ENCODE measurements at regions not wholly inside any gene's neighbourhood (a gene's known extent, or its start where the extent isn't known, plus 50 kb on each side); places are given as distances from the start of the nearest gene placed in this dataset.

GRCh38 chr9:124197177-124198095 is 60.3 kb upstream of the NEK6 start:
- H3K4me1 ChIP-seq (ENCODE audit: insufficient read depth, low read length) = no peaks in the 10 kb centered on the region
- H3K9ac ChIP-seq (ENCODE audit: low read length) = no peak overlapping the region
- intact Hi-C loops (cut with micrococcal nuclease) = no loop called here
- H3K27ac ChIP-seq (ENCODE audit: low read length) = no peak overlapping the region
- no peak overlapping the region for H2AFZ ChIP-seq (ENCODE audit: low read length)
- H3F3A ChIP-seq (ENCODE audit: low read length, unreplicated experiment) = no peaks in the 10 kb centered on the region
- ATAC-seq = no peak
- no peak overlapping the region for H3K4me3 ChIP-seq (ENCODE audit: low read length)
- H3K4me2 ChIP-seq (ENCODE audit: low read length) = no peak overlapping the region
- no peaks in the 10 kb centered on the region for H3K27me3 ChIP-seq (ENCODE audit: low read length)
- TF ChIP-seq EZH2 (IDR thresholded peaks at IDR 0.05; ENCODE audit: low read length, unreplicated experiment) (no peak), CTCF (conservative IDR thresholded peaks at IDR 0.05; ENCODE audit: low read depth, low read length) (no peak), EZH2phosphoT487 (IDR thresholded peaks at IDR 0.05; ENCODE audit: borderline replicate concordance, low read length) (no peak)
- CTCF ChIA-PET = no interaction called here
- no peak for DNase-seq
- H3K36me3 ChIP-seq (ENCODE audit: low read depth, low read length) = no peaks in the 10 kb centered on the region
- H3K9me2 ChIP-seq (replicated peaks; ENCODE audit: low read length) = no peaks in the 10 kb centered on the region
- POLR2A ChIA-PET (ENCODE audit: unreplicated experiment) = no interaction called here
- no peaks in the 10 kb centered on the region for H3K9me3 ChIP-seq (ENCODE audit: low read length)
- BruUV-seq (replicated peaks) = no TSS peak
- no peaks in the 10 kb centered on the region for H4K20me1 ChIP-seq (ENCODE audit: low read length)
- no peaks in the 10 kb centered on the region for H3K79me2 ChIP-seq (ENCODE audit: low read length)

- POLR2A ChIA-PET (ENCODE audit: unreplicated experiment) = no interaction called here
- Histone ChIP-seq H3K79me2 (ENCODE audit: low read length) (no peaks in the 10 kb centered on the region), H3F3A (ENCODE audit: low read length, unreplicated experiment) (no peaks in the 10 kb centered on the region), H2AFZ (ENCODE audit: low read length) (no peak overlapping the region), H4K20me1 (ENCODE audit: low read length) (no peaks in the 10 kb centered on the region), H3K4me3 (ENCODE audit: low read length) (no peak overlapping the region), H3K4me2 (ENCODE audit: low read length) (no peak overlapping the region), H3K9me2 (replicated peaks; ENCODE audit: low read length) (no peaks in the 10 kb centered on the region), H3K4me1 (ENCODE audit: insufficient read depth, low read length) (no peaks in the 10 kb centered on the region), H3K36me3 (ENCODE audit: low read depth, low read length) (no peaks in the 10 kb centered on the region), H3K9ac (ENCODE audit: low read length) (no peak overlapping the region), H3K9me3 (ENCODE audit: low read length) (no peaks in the 10 kb centered on the region), H3K27ac (ENCODE audit: low read length) (no peak overlapping the region), H3K27me3 (ENCODE audit: low read length) (no peaks in the 10 kb centered on the region)
- DNase-seq = no peak
- TF ChIP-seq EZH2 (IDR thresholded peaks at IDR 0.05; ENCODE audit: low read length, unreplicated experiment) = no peak
- no peak for TF ChIP-seq EZH2phosphoT487 (IDR thresholded peaks at IDR 0.05; ENCODE audit: borderline replicate concordance, low read length)
- TF ChIP-seq CTCF (conservative IDR thresholded peaks at IDR 0.05; ENCODE audit: low read depth, low read length) = no peak
- ATAC-seq = no peak
- intact Hi-C loops (cut with micrococcal nuclease) = no loop called here
- CTCF ChIA-PET = no interaction called here
- no TSS peak for BruUV-seq (replicated peaks)
Observed at GRCh38 chr9:124198331-124198730, 59.4 kb upstream of the NEK6 start.

GRCh38 chr9:124198948-124199347 is 58.8 kb upstream of the NEK6 start:
- ATAC-seq = no peak
- Histone ChIP-seq H3K27me3 (ENCODE audit: low read length) (no peaks in the 10 kb centered on the region), H3K4me1 (ENCODE audit: insufficient read depth, low read length) (no peaks in the 10 kb centered on the region), H3F3A (ENCODE audit: low read length, unreplicated experiment) (no peaks in the 10 kb centered on the region), H3K4me2 (ENCODE audit: low read length) (no peak overlapping the region), H3K36me3 (ENCODE audit: low read depth, low read length) (no peaks in the 10 kb centered on the region), H3K9ac (ENCODE audit: low read length) (no peak overlapping the region), H3K9me3 (ENCODE audit: low read length) (no peaks in the 10 kb centered on the region), H4K20me1 (ENCODE audit: low read length) (no peaks in the 10 kb centered on the region), H3K27ac (ENCODE audit: low read length) (no peak overlapping the region), H3K79me2 (ENCODE audit: low read length) (no peaks in the 10 kb centered on the region), H3K4me3 (ENCODE audit: low read length) (no peak overlapping the region), H2AFZ (ENCODE audit: low read length) (no peak overlapping the region), H3K9me2 (replicated peaks; ENCODE audit: low read length) (no peaks in the 10 kb centered on the region)
- BruUV-seq (replicated peaks) = no TSS peak
- CTCF ChIA-PET = no interaction called here
- intact Hi-C loops (cut with micrococcal nuclease) = no loop called here
- TF ChIP-seq EZH2phosphoT487 (IDR thresholded peaks at IDR 0.05; ENCODE audit: borderline replicate concordance, low read length) (no peak), EZH2 (IDR thresholded peaks at IDR 0.05; ENCODE audit: low read length, unreplicated experiment) (no peak)
- POLR2A ChIA-PET (ENCODE audit: unreplicated experiment) = no interaction called here
- no peak for DNase-seq
